ENCODE measurements at regions not wholly inside any gene's neighbourhood (a gene's known extent, or its start where the extent isn't known, plus 50 kb on each side); places are given as distances from the start of the nearest gene placed in this dataset.

GRCh38 chr13:21970172-21970571 lies 299.3 kb downstream of the FGF9 start:
- intact Hi-C loops (cut with DNase I; ENCODE audit: low total_unique reads): loop anchor here (5.0 kb wide), 1 partner anchor 482 kb away; no protein-coding TSS in a partner anchor
- Histone ChIP-seq H3K27me3 (no peaks in the 10 kb centered on the region), H3K9me3 (no peaks in the 10 kb centered on the region), H3K4me1 (peaks cover 0 to 3% (median 0%) of the 10 kb centered on the region in 4 donors), H3K27ac (no peak overlapping the region), H3K36me3 (no peaks in the 10 kb centered on the region), H3K4me3 (no peak overlapping the region)
- 75 to 92% (median 80%) methylated on average over 4 to 7 of the region's 7 CpGs for WGBS, 5 donors
- DNase-seq: no peak
- TF ChIP-seq POLR2AphosphoS5 (IDR thresholded peaks at IDR 0.05) (no peak), POLR2A (IDR thresholded peaks at IDR 0.05) (no peak), EP300 (IDR thresholded peaks at IDR 0.05) (no peak), CTCF (IDR thresholded peaks at IDR 0.05) (no peak)

DNA sequence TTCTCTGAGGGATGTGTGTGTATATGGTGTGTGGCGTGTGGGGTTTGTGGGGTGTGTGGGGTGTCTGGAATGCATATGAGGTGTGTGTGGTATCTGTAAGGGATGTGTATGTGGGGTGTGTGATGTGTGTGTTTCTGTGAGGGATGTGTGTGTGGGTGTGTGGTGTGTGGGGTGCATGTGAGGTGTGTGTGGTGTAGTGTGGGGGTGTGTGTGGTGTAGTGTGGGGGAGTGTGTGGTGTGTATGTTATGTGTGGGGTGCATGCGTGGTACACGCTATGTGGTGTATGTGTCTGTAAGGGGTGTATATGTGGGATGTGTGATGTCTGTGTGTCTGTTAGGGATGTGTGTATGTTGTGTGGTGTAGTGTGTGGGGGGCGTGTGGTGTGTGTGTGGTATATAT lies 300.0 kb downstream of the FGF9 start:
- 90 to 100% (median 95%) methylated on average over 4 of the region's 4 CpGs for WGBS, 5 donors
- no peaks in the 10 kb centered on the region for H3K36me3 ChIP-seq
- no peak for DNase-seq
- no peak for TF ChIP-seq EP300 (IDR thresholded peaks at IDR 0.05)
- H3K9me3 ChIP-seq: no peaks in the 10 kb centered on the region
- H3K27ac ChIP-seq: no peak overlapping the region
- H3K4me3 ChIP-seq: no peak overlapping the region
- H3K4me1 ChIP-seq: peaks cover 0 to 3% (median 0%) of the 10 kb centered on the region in 4 donors
- no peaks in the 10 kb centered on the region for H3K27me3 ChIP-seq
- intact Hi-C loops (cut with DNase I; ENCODE audit: low total_unique reads): loop anchor here (5.0 kb wide), 1 partner anchor 481 kb away; no protein-coding TSS in a partner anchor

DNA sequence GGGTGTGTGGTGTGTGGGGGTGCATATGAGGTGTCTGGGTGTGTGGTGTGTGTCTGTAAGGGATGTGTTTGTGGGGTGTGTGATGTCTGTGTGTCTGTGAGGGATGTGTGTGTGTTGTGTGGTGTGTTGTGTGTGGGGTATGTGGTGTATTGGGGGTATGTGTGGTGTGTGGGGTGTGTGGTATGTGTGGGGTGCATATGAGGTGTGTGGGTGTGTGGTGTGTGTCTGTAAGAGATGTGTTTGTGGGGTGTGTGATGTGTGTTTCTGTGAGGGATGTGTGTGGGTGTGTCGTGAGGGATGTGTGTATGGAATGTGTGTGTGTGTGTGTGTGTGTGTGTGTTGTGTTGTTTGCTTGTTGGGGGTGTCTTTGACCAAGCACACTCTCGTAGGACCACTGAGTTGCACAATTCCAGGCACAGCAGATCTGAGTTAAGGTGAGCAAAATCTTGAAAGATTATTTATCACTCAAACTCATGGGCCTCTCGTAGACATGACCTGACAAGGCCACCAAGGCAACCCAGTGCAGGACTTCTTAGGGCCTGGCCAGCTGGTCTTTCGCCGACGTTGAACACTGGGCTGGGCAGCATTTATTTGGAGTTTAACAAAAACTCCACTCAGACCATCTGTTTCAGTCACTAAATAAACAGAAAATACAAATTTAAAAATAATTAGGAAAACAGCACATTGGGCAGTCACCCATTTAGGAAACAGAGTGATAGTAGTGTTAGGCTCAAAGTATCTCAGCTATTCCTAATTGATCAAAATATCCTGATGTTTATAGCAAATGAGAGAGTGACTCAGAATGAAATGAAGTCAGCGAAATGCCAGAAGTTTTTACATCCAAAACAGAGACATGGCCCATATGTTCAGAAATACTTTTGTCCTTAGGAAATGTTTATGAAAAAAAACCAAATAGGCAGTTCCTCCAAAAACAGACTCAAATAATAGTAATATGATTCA lies 301.1 kb downstream of the FGF9 start:
- TF ChIP-seq CTCF (IDR thresholded peaks at IDR 0.05) (no peak), EP300 (IDR thresholded peaks at IDR 0.05) (no peak), POLR2AphosphoS5 (IDR thresholded peaks at IDR 0.05) (peak in 1 of 3 donors; percentile 14), POLR2A (IDR thresholded peaks at IDR 0.05) (no peak)
- Histone ChIP-seq H3K9me3 (no peaks in the 10 kb centered on the region), H3K27me3 (no peaks in the 10 kb centered on the region), H3K36me3 (no peaks in the 10 kb centered on the region), H3K4me1 (peaks cover 0 to 3% (median 0%) of the 10 kb centered on the region in 4 donors), H3K27ac (no peak overlapping the region), H3K4me3 (no peak overlapping the region)
- WGBS, 5 donors: 51 to 61% (median 55%) methylated on average over 7 of the region's 7 CpGs
- DNase-seq: peak in 1 of 2 donors; percentile 84
- intact Hi-C loops (cut with DNase I; ENCODE audit: low total_unique reads): loop anchor here (5.0 kb wide), 1 partner anchor 480 kb away; no protein-coding TSS in a partner anchor

DNA sequence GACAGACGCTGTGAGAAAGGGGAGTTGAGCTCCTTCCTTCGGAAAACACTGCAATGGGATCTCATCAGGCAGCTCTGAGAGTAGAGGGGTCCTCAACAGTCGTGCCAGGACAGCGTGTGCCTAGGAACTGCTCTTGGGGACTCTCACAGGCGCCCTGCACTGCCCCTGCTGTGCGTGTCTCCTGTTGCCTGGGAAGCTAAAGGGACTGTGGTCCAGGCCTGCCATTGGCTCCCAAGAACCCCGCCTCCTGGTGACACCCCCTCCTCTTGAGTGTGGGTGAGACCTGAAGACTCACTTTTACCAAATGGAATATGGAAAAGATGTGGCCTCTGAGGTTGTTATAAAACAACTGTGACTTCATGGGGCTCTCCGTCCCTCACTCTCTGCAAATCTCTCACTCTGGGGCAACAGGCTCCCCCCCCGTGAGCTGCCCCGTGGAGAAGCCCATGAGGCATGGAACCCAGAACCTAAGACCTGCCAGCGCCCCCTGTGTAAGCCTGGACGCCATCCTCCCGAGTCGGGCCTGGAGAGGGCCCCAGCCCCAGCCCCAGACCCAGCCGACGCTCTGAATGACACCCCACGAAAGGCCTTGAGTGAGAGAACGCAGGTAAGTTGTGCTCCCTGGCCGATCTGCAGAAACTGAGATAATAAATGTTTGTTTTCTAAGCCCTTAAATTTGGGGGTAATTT lies 302.7 kb downstream of the FGF9 start:
- Histone ChIP-seq H3K4me1 (peaks cover 0 to 3% (median 0%) of the 10 kb centered on the region in 4 donors), H3K4me3 (no peak overlapping the region), H3K27me3 (no peaks in the 10 kb centered on the region), H3K27ac (no peak overlapping the region), H3K9me3 (no peaks in the 10 kb centered on the region), H3K36me3 (no peaks in the 10 kb centered on the region)
- no peak for DNase-seq
- WGBS, 5 donors: 83 to 90% (median 87%) methylated on average over 19 of the region's 19 CpGs
- no peak for TF ChIP-seq POLR2A (IDR thresholded peaks at IDR 0.05)
- TF ChIP-seq CTCF (IDR thresholded peaks at IDR 0.05): no peak
- no peak for TF ChIP-seq POLR2AphosphoS5 (IDR thresholded peaks at IDR 0.05)
- no peak for TF ChIP-seq EP300 (IDR thresholded peaks at IDR 0.05)
- intact Hi-C loops (cut with DNase I; ENCODE audit: low total_unique reads): loop anchor here (5.0 kb wide), 1 partner anchor 479 kb away; no protein-coding TSS in a partner anchor
